Osteocyte (in vitro differentiated cells): ENCODE measurements at regions not wholly inside any gene's neighbourhood (a gene's known extent, or its start where the extent isn't known, plus 50 kb on each side); places are given as distances from the start of the nearest gene placed in this dataset.
"Not testable (repeated sequence)": the region's sequence is repeated elsewhere in the genome, so short reads cannot be mapped to it uniquely, and the experiment has no call there.

Experiments used
- DNase-seq: peaks from one replicate; pipeline ENCODE4 v3.0.0; 2021; ENCODE audit warnings: mixed read lengths; ENCODE audit not compliant: unreplicated experiment; ENCODE audit errors: extremely low spot score
- H3K27ac Mint-ChIP-seq: one replicate; pipeline ENCODE4 v1.8.0; 2021; ENCODE audit warnings: mild to moderate bottlenecking, mixed read lengths; ENCODE audit not compliant: unreplicated experiment
- H3K27me3 Mint-ChIP-seq: one replicate; pipeline ENCODE4 v1.8.0; 2021; ENCODE audit warnings: mixed read lengths; ENCODE audit not compliant: unreplicated experiment
- H3K36me3 Mint-ChIP-seq: one replicate; pipeline ENCODE4 v1.8.0; 2021; ENCODE audit warnings: mixed read lengths; ENCODE audit not compliant: unreplicated experiment
- H3K4me1 Mint-ChIP-seq: one replicate; pipeline ENCODE4 v1.8.0; 2021; ENCODE audit warnings: mixed read lengths; ENCODE audit not compliant: unreplicated experiment
- H3K4me3 Mint-ChIP-seq: one replicate; pipeline ENCODE4 v1.8.0; 2021; ENCODE audit warnings: mild to moderate bottlenecking, moderate library complexity, mixed read lengths; ENCODE audit not compliant: unreplicated experiment
- H3K9me3 Mint-ChIP-seq: one replicate; pipeline ENCODE4 v1.8.0; 2021; ENCODE audit warnings: mixed read lengths; ENCODE audit not compliant: unreplicated experiment
- TF ChIP-seq, protein P1 (sequence below): fragments of 200-600 bp; sonication (generic); IDR thresholded peaks from 2 replicates; pipeline ENCODE4 v1.5.0; 2021; ENCODE audit warnings: antibody characterized with exemption, mild to moderate bottlenecking, moderate library complexity

DNA sequence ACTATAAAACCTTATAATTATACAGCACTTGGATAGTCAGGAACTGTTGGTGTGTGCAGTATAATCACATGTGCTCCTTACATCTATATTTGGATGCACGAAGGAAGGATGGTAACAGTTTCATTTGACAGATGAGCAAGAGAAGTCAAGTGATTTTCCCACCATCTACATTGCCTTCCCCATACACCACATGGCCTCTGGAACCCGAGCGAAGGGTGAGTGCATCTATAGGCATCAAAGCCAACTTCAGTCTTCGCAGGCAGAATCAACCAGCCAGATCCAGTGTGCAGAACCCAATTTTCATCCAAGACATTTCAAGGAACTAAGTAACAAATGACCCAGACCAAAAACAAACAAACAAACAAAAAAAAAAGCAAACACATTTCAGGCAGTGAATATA, 85.1 kb upstream of the BLID start:
- Mint-ChIP-seq H3K27me3 (no peaks in the 10 kb centered on the region), H3K4me1 (peaks cover 71% of the 10 kb centered on the region), H3K4me3 (no peak overlapping the region), H3K9me3 (no peaks in the 10 kb centered on the region), H3K27ac (no peak overlapping the region), H3K36me3 (no peaks in the 10 kb centered on the region)
- no peak for DNase-seq
- TF ChIP-seq, protein P1, sequence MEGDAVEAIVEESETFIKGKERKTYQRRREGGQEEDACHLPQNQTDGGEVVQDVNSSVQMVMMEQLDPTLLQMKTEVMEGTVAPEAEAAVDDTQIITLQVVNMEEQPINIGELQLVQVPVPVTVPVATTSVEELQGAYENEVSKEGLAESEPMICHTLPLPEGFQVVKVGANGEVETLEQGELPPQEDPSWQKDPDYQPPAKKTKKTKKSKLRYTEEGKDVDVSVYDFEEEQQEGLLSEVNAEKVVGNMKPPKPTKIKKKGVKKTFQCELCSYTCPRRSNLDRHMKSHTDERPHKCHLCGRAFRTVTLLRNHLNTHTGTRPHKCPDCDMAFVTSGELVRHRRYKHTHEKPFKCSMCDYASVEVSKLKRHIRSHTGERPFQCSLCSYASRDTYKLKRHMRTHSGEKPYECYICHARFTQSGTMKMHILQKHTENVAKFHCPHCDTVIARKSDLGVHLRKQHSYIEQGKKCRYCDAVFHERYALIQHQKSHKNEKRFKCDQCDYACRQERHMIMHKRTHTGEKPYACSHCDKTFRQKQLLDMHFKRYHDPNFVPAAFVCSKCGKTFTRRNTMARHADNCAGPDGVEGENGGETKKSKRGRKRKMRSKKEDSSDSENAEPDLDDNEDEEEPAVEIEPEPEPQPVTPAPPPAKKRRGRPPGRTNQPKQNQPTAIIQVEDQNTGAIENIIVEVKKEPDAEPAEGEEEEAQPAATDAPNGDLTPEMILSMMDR, result no peak

DNA sequence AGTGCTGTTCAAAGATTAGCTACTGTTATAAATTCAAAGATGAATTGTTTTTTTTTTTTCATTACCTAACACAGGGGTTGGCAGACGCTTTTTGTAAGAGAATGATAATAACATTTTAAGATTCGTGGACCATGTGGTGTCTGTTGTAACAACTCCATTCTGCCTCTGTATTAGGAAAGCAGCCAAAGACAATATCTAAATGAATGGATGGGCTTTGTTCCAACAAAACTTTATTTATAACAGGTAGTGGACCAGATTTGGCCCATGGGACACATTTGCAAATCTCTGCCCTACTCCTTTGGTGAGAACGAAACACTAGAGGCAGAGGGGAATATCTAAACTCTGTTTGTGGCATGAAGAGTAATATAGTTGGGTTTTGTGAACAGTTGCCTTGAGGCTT, 83.6 kb upstream of the BLID start:
- no peak overlapping the region for H3K27ac Mint-ChIP-seq
- no peak for DNase-seq

DNA sequence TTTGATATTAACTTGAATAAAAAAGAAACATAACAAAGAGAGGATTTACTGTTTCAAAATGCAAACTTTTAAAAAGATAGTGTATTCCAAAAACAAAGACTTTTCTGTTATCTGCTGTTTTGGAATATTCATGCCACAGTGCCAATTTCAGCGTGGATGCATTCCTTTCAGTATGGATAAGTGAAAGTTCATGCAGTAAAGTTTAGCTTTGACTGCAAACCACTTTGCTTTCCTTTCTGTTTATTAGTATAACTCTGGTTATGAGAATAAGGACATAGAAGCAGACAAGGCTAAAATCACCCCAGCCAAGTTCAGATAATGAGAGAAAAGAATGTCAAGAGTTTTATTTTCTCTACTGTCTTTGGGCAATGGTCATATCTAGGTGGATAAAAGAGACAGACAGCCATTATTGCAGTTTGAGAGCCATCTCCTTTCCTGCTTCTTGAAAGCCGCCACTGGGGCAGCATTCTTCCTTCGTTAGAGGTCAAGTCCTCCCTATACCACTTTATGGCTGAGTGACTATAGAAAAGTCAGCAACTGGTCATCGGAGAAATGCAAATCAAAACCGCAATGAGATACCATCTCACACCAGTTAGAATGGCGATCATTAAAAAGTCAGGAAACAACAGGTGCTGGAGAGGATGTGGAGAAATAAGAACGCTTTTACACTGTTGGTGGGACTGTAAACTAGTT, 82.4 kb upstream of the BLID start:
- H3K27ac Mint-ChIP-seq, result peak overlapping the region; percentile 91
- no peak overlapping the region for H3K4me3 Mint-ChIP-seq
- no peaks in the 10 kb centered on the region for H3K27me3 Mint-ChIP-seq
- TF ChIP-seq, protein P1, result no peak
- no peaks in the 10 kb centered on the region for H3K36me3 Mint-ChIP-seq
- H3K9me3 Mint-ChIP-seq, result no peaks in the 10 kb centered on the region
- H3K4me1 Mint-ChIP-seq, result peaks cover 67% of the 10 kb centered on the region
- no peak for DNase-seq

More for the DNA sequence above, 83.6 kb upstream of the BLID start:
- TF ChIP-seq, protein P1, result no peak
- peaks cover 66% of the 10 kb centered on the region for H3K4me1 Mint-ChIP-seq
- no peaks in the 10 kb centered on the region for H3K27me3 Mint-ChIP-seq
- no peaks in the 10 kb centered on the region for H3K9me3 Mint-ChIP-seq
- no peak overlapping the region for H3K4me3 Mint-ChIP-seq
- no peaks in the 10 kb centered on the region for H3K36me3 Mint-ChIP-seq

DNA sequence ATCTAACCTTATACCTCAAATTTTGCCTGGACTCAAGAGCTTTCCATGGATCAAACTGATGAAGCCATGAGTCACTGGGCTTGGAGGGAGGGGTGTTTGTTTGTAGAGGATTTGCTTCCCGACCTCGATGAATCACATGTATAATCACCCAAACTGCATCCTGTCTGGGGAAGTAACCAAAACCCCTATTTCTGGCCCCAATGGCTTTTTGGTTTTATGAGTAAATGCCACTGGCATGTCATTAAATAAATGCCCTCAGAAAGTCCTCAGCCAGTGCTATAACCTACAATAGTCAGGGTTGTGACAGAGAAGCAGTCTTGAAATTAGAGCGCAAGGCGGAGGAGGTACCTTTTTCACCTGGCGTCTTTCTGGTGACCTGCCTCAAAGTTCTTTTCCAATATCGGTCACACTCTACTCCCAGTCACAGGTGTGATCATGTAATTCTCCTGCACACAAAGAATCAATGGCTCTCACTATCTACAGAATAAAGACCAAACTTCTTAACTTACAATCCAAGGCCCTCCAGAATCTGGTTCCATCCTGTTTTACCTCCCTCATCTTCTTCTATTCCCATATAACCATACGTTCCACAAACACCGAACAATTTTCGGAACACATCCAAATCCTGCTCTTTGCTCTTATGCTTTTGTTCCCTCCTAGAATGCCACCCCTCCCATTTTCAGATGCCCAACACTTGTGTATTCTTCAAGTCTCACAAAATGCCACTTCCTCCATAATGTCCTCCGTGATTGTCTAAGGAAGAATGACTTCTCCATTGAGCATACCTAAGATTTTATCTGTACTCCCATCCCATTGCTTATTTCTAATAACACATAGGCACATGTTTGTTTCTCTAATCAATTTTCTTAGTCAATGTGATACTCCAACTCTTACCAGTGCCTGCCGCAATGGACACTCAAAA, 81.3 kb upstream of the BLID start:
- H3K36me3 Mint-ChIP-seq, result no peaks in the 10 kb centered on the region
- peak overlapping the region; percentile 2 for H3K4me3 Mint-ChIP-seq
- DNase-seq, result no peak
- H3K27ac Mint-ChIP-seq, result peak overlapping the region; percentile 91
- no peaks in the 10 kb centered on the region for H3K9me3 Mint-ChIP-seq
- TF ChIP-seq, protein P1, result no peak
- H3K27me3 Mint-ChIP-seq, result no peaks in the 10 kb centered on the region
- H3K4me1 Mint-ChIP-seq, result peaks cover 66% of the 10 kb centered on the region

DNA sequence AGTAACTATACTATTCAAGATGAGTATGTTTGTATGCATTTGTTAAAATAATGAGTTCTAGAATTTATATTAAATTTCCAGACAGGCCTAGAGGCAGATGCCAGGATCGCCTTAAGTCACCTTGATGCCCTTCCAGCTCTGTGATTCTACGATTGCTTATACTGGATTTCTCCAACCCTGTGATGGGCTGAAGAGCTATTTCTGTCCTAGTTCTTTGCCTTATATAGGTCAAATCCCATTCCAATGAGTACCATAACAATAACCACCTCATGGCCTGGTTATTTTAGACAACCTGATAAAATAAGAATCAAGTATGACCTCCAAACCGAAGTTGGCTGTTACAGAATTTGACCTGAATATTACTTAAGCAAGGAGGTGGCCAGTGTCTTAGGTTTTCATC, 79.8 kb upstream of the BLID start:
- no peaks in the 10 kb centered on the region for H3K36me3 Mint-ChIP-seq
- peaks cover 60% of the 10 kb centered on the region for H3K4me1 Mint-ChIP-seq
- peak overlapping the region; percentile 91 for H3K27ac Mint-ChIP-seq
- H3K9me3 Mint-ChIP-seq, result no peaks in the 10 kb centered on the region
- DNase-seq, result no peak
- no peak overlapping the region for H3K4me3 Mint-ChIP-seq
- TF ChIP-seq, protein P1, result no peak
- H3K27me3 Mint-ChIP-seq, result no peaks in the 10 kb centered on the region

DNA sequence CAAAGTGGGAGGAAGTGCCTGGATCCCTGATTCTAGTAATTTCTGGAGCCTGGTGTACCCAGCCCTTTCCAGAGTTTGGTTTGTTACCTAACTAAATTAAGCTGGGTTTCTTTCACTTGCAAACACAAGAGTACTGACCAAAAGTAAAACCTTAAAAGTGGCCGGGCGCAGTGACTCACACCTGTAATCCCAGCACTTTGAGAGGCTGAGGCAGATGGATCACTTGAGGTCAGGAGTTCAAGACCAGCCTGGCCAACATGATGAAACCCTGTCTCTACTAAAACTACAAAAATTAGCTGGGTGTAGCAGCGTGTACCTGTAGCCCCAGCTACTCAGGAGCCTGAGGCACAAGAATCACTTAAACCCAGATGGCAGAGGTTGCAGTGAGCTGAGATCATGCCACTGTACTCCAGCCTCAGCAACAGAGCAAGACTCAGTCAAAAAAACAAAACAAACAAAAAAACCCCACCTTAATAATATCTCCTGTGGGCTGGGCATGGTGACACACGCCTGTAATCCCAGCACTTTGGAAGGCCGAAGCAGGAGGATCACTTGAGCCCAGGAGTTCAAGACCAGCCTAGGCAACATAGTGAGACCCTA, 78.0 kb upstream of the BLID start:
- H3K9me3 Mint-ChIP-seq, H3K36me3 Mint-ChIP-seq, H3K27me3 Mint-ChIP-seq, DNase-seq, H3K4me3 Mint-ChIP-seq: not testable (repeated sequence)
- Mint-ChIP-seq H3K27ac (peak overlapping the region; percentile 44), H3K4me1 (peaks cover 68% of the 10 kb centered on the region)
